Kidney epithelial cell (primary cell): ENCODE measurements at regions not wholly inside any gene's neighbourhood (a gene's known extent, or its start where the extent isn't known, plus 50 kb on each side); places are given as distances from the start of the nearest gene placed in this dataset.

Experiments used
- DNase-seq: peaks from one replicate; pipeline ENCODE4 v3.0.0-alpha.2; 2010; ENCODE audit warnings: low read depth
- H3K27me3 ChIP-seq: 2 replicates; pipeline ENCODE4 v1.6.0; 2011; ENCODE audit warnings: low read length; ENCODE audit not compliant: control insufficient read depth, insufficient read depth
- H3K36me3 ChIP-seq: 2 replicates; pipeline ENCODE4 v1.5.1; 2011; ENCODE audit warnings: low read length; ENCODE audit not compliant: control insufficient read depth, insufficient read depth
- H3K4me3 ChIP-seq: 2 replicates; pipeline ENCODE4 v1.5.1; 2011; ENCODE audit warnings: low read depth, mild to moderate bottlenecking, control low read depth, low read length
- CTCF ChIP-seq: IDR thresholded peaks from 2 replicates; pipeline ENCODE4 v1.5.1; 2011; ENCODE audit warnings: mild to moderate bottlenecking, moderate library complexity, low read length, control low read depth, inconsistent platforms; ENCODE audit not compliant: insufficient read depth, poor library complexity, severe bottlenecking

DNA sequence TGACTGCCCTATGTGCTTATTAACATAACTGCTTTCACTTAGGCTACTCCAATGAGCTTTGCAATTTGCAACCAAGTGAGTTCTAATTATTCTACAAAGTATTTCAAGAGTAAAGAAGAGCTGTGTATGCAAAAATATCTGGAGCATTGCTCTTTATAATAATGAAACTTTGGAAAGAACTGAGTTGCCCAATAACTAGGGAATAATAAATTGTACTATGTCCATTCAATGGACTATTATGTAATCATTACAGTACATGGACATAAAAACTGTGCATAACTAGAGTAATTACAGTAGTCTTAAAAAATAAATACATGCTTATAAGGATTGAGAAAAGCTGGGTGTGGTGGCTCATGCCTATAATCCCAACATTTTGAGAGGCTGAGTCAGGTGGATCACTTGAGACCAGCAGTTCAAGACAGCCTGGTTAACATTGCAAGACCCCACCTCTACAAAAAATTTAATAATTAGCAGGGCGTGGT is 70.3 kb upstream of the JAK1 start:
- H3K27me3 ChIP-seq, result no peaks in the 10 kb centered on the region
- DNase-seq, result no peak
- no peak for TF ChIP-seq CTCF
- H3K4me3 ChIP-seq, result no peak overlapping the region
- H3K36me3 ChIP-seq, result no peaks in the 10 kb centered on the region

GRCh38 chr1:65039066-65039465 is 72.7 kb upstream of the JAK1 start:
- Histone ChIP-seq H3K36me3 (no peaks in the 10 kb centered on the region), H3K4me3 (no peak overlapping the region), H3K27me3 (no peaks in the 10 kb centered on the region)
- no peak for DNase-seq
- TF ChIP-seq CTCF, result no peak

DNA sequence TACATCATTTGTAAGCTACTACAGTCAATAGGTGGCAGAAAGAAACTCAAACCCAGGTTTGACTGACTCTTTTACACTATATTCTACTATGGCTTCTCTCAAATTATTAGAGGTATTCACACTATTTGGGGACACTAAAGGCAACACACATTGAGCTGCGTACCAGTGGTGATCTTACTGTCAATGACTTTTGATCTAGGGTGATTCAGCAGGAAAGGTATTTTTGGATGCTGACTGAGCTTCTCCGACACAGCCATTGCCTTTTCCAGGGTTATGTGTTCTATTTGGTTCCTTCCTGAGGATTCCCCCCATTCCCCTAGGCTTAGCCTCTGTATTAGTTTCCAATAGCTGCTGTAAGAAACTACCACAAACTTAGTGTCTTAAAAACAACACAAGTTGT is 73.2 kb upstream of the JAK1 start:
- DNase-seq, result no peak
- no peak for TF ChIP-seq CTCF

GRCh38 chr1:65042467-65042866 is 76.1 kb upstream of the JAK1 start:
- H3K36me3 ChIP-seq, result no peaks in the 10 kb centered on the region
- H3K4me3 ChIP-seq, result no peak overlapping the region
- DNase-seq, result no peak
- no peak for TF ChIP-seq CTCF
- no peaks in the 10 kb centered on the region for H3K27me3 ChIP-seq

More for the DNA sequence above, 73.2 kb upstream of the JAK1 start:
- no peak overlapping the region for H3K4me3 ChIP-seq
- no peaks in the 10 kb centered on the region for H3K27me3 ChIP-seq
- H3K36me3 ChIP-seq, result no peaks in the 10 kb centered on the region

- no peak for DNase-seq
- no peak for TF ChIP-seq CTCF
- no peaks in the 10 kb centered on the region for H3K27me3 ChIP-seq
- no peak overlapping the region for H3K4me3 ChIP-seq
- no peaks in the 10 kb centered on the region for H3K36me3 ChIP-seq
Measured at GRCh38 chr1:65044411-65044810, 78.1 kb upstream of the JAK1 start.

DNA sequence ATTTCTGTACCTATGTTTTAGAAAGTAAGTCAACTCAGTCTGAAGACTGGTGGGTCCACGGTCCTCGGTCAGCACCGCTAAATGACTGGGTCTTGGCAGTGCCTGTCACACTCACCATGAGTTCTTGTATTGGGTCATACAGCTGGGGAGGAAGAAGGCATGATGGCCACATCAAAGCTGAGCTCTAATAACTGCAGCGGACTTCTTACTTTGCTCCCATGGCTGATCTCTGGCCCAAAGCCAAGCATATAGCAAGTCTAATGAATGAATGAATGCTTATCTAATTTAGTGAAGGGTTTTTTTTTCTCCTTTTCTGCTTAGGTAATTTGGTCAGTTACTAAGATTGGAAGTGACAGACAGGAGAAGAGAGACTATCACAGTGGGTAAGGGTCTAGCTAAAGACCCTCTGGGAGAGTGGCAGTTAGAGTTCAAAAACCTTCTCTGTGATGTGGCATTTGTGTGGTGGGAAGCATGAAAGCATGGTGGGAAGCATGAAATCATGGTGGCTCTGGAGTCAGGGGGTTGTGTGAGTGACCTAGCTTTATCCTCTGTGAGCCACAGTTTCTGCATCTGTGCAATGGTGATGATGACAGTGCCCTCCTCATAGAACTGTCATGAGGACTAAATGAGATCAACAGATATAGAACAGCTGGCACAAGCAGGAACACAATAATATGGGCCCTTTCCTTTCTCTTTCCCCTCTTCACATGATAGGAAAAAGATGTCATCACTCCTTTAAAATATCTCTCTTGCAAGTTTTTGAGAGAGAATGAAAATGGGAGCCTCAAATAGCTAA is 78.9 kb upstream of the JAK1 start:
- Histone ChIP-seq H3K36me3 (no peaks in the 10 kb centered on the region), H3K4me3 (no peak overlapping the region), H3K27me3 (no peaks in the 10 kb centered on the region)
- no peak for TF ChIP-seq CTCF
- DNase-seq, result no peak
